ENCODE measurements at regions not wholly inside any gene's neighbourhood (a gene's known extent, or its start where the extent isn't known, plus 50 kb on each side); places are given as distances from the start of the nearest gene placed in this dataset.

GRCh38 chr6:169079650-169080049 is 174.0 kb downstream of the THBS2 start:
- no peak for TF ChIP-seq POLR2AphosphoS5 (IDR thresholded peaks at IDR 0.05)
- no peak for TF ChIP-seq CTCF (IDR thresholded peaks at IDR 0.05)
